HG02571 (cell line): ENCODE measurements at regions not wholly inside any gene's neighbourhood (a gene's known extent, or its start where the extent isn't known, plus 50 kb on each side); places are given as distances from the start of the nearest gene placed in this dataset.

Experiments
- ATAC-seq: cut with Tn5 transposase; IDR thresholded peaks from one replicate; pipeline ENCODE4 v1.9.1; 2021; ENCODE audit warnings: mild to moderate bottlenecking, moderate library complexity; ENCODE audit not compliant: unreplicated experiment

DNA sequence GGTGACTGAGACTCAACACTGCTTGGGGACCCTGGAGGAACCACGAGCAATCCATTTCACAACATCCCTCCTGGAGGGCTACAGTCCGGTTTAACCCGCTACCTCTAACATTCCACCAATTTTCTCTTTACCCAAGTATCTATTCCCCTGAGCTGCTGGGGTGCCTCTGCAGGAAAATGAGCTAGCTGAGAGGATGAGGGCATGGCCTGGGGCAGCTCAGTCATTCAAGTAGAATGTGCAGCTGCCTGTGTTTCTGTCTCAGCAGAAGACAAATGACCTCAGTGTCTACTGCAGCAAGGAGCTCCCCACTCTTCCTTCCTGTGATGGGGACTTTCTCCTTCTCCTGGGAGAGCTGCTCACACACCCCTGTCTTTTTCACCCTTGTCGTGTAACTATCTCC lies 120.8 kb downstream of the ZNF518B start:
- no peak for ATAC-seq

DNA sequence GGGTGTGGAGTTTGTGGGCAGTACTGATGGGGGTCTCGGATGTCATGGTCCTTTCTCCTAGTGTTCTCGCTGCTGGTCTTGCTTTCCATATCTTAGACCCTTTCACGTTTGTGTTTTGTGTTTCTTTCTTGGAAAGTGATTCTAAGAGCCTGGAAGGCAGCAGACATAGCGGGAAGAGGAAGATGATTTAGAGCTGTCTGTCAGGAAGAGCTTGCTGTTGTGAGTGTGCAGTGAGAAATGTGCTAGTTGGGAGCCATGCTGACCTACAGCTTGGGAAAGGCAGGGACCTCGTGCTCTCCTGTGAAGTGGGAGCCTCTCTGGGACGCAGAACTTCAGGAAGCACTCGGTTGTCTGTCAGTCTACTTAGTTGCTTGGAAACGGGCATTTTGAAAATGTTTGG lies 122.2 kb downstream of the ZNF518B start:
- no peak for ATAC-seq

GRCh38 chr4:10334506-10335028 lies 122.7 kb downstream of the ZNF518B start:
- no peak for ATAC-seq

GRCh38 chr4:10333942-10334341 lies 123.3 kb downstream of the ZNF518B start:
- ATAC-seq: no peak

DNA sequence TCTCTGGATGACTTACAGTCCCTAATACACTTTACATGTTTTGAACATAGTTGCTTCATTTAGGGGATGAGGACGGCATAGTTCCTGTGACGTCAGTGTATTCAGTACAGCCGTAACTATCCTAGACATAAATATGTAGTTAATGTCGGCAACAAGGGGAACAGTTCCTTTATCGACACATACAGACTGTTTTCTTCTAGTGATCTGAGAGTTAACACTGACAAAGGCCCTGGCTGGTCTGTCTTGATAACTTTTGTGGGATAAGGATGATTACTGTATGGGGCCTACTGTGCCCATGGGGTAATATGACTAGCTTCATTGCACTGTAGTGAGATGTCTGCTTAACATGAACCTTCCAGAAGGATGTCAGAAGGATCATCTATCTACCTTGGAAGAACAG lies 131.2 kb downstream of the ZNF518B start:
- ATAC-seq: no peak

GRCh38 chr4:10321931-10322330 lies 135.3 kb downstream of the ZNF518B start:
- ATAC-seq: no peak

DNA sequence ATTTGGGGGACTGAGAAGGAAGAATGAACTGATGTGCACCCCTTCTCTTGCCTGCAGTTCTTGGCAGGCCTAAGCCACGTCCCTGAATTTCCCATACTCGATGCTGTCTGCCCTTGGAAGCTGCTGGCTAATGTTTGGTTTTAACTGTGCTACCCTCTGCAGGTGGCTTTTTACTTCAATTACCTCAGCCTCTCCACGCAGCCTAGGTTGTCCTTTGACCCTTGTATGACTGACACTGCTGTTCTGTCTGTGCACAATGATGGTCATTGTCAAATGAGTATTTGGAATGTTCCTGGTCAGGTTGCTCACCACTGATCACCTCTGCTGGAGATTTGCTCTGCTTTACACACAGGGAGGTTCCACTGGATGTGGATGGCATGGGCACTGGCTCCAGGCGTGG lies 137.1 kb downstream of the ZNF518B start:
- no peak for ATAC-seq

DNA sequence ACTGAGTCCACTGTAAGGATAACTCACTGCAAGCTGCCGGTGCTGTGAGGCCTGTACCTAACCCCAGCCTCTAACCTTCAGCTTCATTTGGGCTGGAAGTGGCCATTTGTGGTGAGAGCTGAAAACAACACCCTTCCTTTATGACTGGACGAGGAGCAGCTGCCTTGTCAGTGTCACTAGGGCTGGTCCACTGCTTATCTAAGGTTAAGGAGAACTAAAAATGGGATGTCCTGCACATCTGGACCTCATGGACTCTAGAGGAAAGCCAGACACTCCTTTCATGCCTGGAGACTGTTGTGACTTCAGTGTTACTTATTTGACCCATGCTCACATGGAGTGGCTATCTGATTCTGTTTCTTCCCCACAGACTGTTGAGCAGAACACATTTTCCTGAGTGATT lies 139.9 kb downstream of the ZNF518B start:
- no peak for ATAC-seq

DNA sequence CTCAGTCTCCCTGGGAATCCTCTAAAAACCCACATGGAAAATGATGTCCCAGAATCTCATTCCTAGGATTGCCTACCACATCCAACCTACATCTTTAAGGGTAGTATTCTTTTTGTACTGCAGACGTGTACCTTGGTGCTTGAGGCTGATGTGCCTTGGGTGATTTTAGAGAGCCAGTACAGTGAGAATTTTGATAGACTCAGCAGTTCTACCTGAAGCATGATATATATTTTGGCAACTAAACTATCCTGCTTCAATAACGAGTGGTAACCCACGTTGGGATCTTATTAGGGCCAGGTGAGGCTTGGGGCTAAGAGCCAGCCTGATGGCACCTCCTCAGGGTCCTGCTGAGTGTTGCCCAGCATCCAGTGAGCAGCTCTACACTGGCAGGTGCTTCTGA lies 140.4 kb downstream of the ZNF518B start:
- ATAC-seq: no peak

- no peak for ATAC-seq
These were observed 141.6 kb downstream of the ZNF518B start for GRCh38 chr4:10315638-10316037.

DNA sequence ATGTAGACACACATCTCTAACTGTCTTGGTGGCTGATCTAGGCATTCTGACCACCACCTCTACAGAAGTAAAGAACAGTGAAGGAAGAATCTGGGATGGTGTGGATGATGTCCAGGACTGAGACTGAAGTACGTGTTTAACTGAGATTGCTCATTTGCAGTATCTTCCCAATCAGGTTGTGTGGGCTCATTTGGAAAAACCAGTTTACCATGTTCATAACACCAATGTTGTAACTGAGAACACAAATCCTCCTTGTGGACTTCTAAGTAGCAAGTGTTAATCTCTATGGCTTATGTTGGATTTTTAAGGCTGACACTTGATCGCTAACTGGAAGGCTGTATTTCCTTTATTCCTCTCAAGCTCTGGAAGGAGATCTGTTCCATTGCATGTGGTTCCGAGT lies 144.7 kb downstream of the ZNF518B start:
- no peak for ATAC-seq

DNA sequence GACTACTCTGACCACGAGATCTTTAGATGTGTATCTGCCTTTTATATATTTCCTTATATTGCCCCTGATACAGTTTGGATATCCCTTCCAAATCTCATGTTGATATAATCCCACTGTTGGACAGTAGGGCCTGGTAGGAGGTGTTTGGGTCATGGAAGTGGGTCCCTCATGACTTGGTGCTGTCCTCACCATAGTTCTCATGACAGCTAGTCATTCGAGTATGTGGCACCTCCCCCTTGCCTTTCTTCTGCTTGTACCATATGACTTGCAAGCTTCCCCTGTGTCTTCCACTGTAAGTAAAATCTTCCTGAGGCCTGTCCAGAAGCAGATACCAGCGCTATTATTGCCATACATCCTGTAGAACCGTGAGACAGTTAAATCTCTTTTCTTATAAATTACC lies 145.3 kb downstream of the ZNF518B start:
- ATAC-seq: no peak

DNA sequence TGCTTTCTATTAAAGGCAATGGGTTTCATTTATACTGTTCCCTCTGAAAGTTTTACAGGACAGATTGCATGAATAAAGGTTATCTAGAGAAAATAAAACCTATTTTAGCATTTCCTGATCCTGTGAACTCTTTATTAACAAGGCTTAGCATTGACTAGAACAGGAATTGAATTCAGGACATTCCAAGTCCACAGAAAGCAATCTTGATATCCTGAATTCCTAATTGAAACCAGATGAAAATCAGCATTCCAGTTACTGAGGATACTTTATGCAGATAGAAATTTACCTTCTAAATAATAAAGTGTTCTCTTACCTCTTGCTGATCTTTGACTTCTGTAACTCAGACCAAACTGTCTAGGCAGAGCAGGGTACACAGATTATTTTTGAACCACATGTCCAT lies 151.4 kb downstream of the ZNF518B start:
- ATAC-seq: no peak

GRCh38 chr4:10303291-10303690 lies 153.9 kb downstream of the ZNF518B start:
- ATAC-seq: no peak

GRCh38 chr4:10302096-10302495 lies 155.1 kb downstream of the ZNF518B start:
- ATAC-seq: no peak

DNA sequence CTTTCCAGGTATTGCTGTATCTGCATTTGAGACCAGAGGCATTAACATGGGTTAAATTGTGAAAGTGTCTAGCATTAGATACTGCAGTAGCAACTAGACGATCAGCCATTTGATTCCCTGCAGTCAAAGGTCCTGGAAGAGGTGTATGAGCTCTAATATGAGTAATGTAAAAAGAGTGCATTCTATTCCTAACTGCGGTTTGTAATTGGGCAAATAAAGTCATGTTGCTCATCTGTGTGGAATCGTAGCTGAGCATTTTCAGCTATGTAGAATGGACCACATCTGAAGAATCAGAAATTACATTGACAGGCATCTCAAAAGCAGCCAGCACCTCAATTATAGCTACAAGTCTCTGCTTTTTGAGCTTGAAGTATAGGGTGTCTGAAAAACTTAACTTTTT lies 157.6 kb downstream of the ZNF518B start:
- no peak for ATAC-seq

GRCh38 chr4:10298681-10299080 lies 158.5 kb downstream of the ZNF518B start:
- ATAC-seq: no peak

DNA sequence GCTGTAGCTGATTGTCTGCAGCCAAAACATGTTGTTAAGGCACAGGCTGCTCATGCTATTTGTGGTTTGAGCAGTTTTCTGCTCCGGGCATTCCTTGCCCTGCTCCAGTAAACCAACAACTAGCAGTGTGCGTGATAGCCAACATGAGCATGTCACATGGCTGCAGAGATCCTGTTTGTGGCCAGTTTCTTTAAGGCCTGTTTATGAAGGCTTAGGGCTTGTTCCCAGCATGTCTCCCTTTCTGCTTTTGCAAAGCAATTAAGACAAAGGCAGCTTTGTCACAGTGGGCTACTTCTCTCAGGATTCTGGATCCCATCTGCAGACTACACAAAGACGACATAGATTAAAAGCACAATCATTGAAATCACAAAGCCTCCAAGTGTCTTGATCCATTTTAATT lies 160.5 kb downstream of the ZNF518B start:
- no peak for ATAC-seq

DNA sequence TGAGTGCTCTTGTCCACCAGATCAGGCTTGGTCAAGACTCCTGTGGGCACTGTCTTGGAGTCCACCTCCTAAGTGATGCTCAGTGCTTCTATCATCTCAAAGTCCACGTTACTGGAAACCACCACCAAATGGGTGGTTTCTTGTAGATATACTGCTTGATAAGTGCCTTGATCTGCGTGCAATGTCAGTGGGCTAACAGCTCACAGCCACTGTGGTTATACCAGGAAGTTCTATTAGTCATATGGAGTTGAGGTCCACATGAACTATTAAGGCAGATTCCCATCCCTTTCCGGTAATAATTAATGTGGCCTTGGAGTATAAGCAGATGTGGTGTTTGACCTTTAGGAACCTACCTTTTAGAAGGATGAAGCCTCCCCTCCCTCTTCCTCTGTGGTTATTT lies 161.9 kb downstream of the ZNF518B start:
- no peak for ATAC-seq

GRCh38 chr4:10289538-10289906 lies 167.7 kb downstream of the ZNF518B start:
- ATAC-seq: no peak

GRCh38 chr4:10288830-10289537 lies 168.2 kb downstream of the ZNF518B start:
- no peak for ATAC-seq

DNA sequence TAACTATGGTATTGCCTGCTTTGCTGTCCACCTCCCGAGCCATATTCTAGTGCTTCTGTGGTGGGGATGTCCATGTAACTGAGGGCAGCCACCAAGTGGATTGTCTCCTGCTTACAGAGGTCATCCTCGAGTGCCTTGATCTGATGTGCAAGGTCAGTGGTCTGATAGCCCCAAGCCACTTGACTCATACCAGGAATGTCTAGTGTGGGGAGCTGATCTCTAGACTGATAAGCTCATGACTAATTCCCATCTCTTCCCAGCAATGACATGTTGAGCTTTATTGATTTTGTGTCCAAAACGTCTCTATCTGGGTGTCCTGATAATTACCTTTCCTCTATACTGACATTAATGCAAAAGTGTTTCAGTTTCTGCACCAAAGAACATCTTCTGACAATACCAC lies 168.4 kb upstream of the WDR1 start:
- ATAC-seq: no peak

- no peak for ATAC-seq
These were observed 167.2 kb upstream of the WDR1 start for GRCh38 chr4:10283761-10284160.
